B cell (primary cell): ENCODE measurements at regions not wholly inside any gene's neighbourhood (a gene's known extent, or its start where the extent isn't known, plus 50 kb on each side); places are given as distances from the start of the nearest gene placed in this dataset.

Experiments used
- ATAC-seq: fragments of 200-7000 bp; cut with Tn5 transposase; one replicate; pipeline ENCODE4 v1.10.0; 2021; ENCODE audit warnings: low read depth, mild to moderate bottlenecking, moderate number of reproducible peaks, moderate library complexity
- CTCF ChIA-PET: fragments of 350-600 bp; sonication (Branson Sonifier 250); formaldehyde crosslinking; loops from one replicate; lab custom pipeline; 2021; ENCODE audit warnings: antibody characterized with exemption, inconsistent platforms; lab: Charles Lee
- POLR2A ChIA-PET: fragments of 350-600 bp; sonication (Branson Sonifier 250); formaldehyde crosslinking; loops from one replicate; lab custom pipeline; 2021; ENCODE audit warnings: antibody characterized with exemption; lab: Charles Lee
- DNase-seq: peaks from one replicate; pipeline ENCODE4 v3.0.0; 2013
- H2AFZ ChIP-seq: 2 replicates; pipeline ENCODE4 v1.6.1; 2012; ENCODE audit warnings: mild to moderate bottlenecking, low read depth, low read length; ENCODE audit not compliant: insufficient read depth, poor library complexity, severe bottlenecking
- H3K27ac ChIP-seq, 2 donors: 1 replicate in 1 of 2; 2 replicates in 1 of 2; pipeline ENCODE4 v1.5.1; 2012 to 2013; ENCODE audit warnings: low read length in 2 of 2, mild to moderate bottlenecking in 2 of 2, moderate library complexity in 1 of 2
- H3K27me3 ChIP-seq, 4 experiments: fragments of 200-600 bp in 1 of 4; sonication (generic) in 1 of 4; replicated peaks in 1 of 4; 1 replicate in 2 of 4; 2 replicates in 2 of 4; pipeline versions ENCODE4 v1.6.1 to v1.7.0; 2013 to 2016; ENCODE audit warnings: low read length in 3 of 4, mild to moderate bottlenecking in 2 of 4, mixed read lengths in 1 of 4, moderate library complexity in 1 of 4; ENCODE audit not compliant: insufficient read depth in 4 of 4, control insufficient read depth in 3 of 4; ENCODE audit errors: control extremely low read depth in 1 of 4
- H3K36me3 ChIP-seq, 2 experiments: replicated peaks in 1 of 2; 1 replicate in 1 of 2; 2 replicates in 1 of 2; pipeline versions ENCODE4 v1.6.1 to v1.7.1; 2013; ENCODE audit warnings: low read length in 1 of 2; ENCODE audit not compliant: insufficient read depth in 2 of 2, control insufficient read depth in 1 of 2; ENCODE audit errors: control extremely low read depth in 1 of 2, extremely low read depth in 1 of 2
- H3K4me1 ChIP-seq, 2 donors: fragments of 200-600 bp in 1 of 2; sonication (generic) in 1 of 2; 1 replicate in 1 of 2; 2 replicates in 1 of 2; pipeline versions ENCODE4 v1.5.1 to v1.6.1; 2013 to 2017; ENCODE audit warnings: low read length in 2 of 2; ENCODE audit not compliant: control insufficient read depth in 2 of 2, insufficient read depth in 2 of 2
- H3K4me2 ChIP-seq: replicated peaks from 2 replicates; pipeline ENCODE3; 2012; ENCODE audit warnings: mild to moderate bottlenecking, low read depth, low read length; ENCODE audit not compliant: poor library complexity, severe bottlenecking
- H3K4me3 ChIP-seq, 5 experiments: fragments of 200-600 bp in 1 of 5; sonication (generic) in 1 of 5; 1 replicate in 3 of 5; 2 replicates in 2 of 5; pipeline versions ENCODE4 v1.5.1 to v1.7.0; 2011 to 2016; ENCODE audit warnings: low read length in 4 of 5, mild to moderate bottlenecking in 4 of 5, low read depth in 2 of 5, control low read depth in 1 of 5, moderate library complexity in 1 of 5; ENCODE audit not compliant: insufficient read depth in 1 of 5; ENCODE audit errors: control extremely low read depth in 1 of 5, extremely low read depth in 1 of 5
- H3K79me2 ChIP-seq: fragments of 200-600 bp; sonication (generic); one replicate; pipeline ENCODE4 v1.6.0; 2016; ENCODE audit warnings: low read length; ENCODE audit not compliant: control insufficient read depth, insufficient read depth
- H3K9ac ChIP-seq: fragments of 200-600 bp; sonication (generic); 2 replicates; pipeline ENCODE4 v1.6.1; 2017; ENCODE audit warnings: mild to moderate bottlenecking, low read length, moderate library complexity
- H3K9me3 ChIP-seq, 3 donors: one replicate each; pipeline versions ENCODE4 v1.6.1 to v1.7.1; 2013; ENCODE audit warnings: low read length in 2 of 3; ENCODE audit not compliant: control insufficient read depth in 2 of 3, insufficient read depth in 1 of 3; ENCODE audit errors: control extremely low read depth in 1 of 3
- H4K20me1 ChIP-seq: 2 replicates; pipeline ENCODE4 v1.6.0; 2012; ENCODE audit warnings: mild to moderate bottlenecking, low read length; ENCODE audit not compliant: insufficient read depth, control insufficient read depth, poor library complexity, severe bottlenecking
- H3K27ac Mint-ChIP-seq: one replicate; pipeline ENCODE4 v1.8.0; 2021; ENCODE audit warnings: mixed read lengths
- H3K27me3 Mint-ChIP-seq: one replicate; pipeline ENCODE4 v1.8.0; 2021; ENCODE audit warnings: mixed read lengths
- H3K4me1 Mint-ChIP-seq: one replicate; pipeline ENCODE4 v1.8.0; 2021; ENCODE audit warnings: mixed read lengths
- H3K4me3 Mint-ChIP-seq: one replicate; pipeline ENCODE4 v1.8.0; 2021; ENCODE audit warnings: mixed read lengths
- H3K9me3 Mint-ChIP-seq: one replicate; pipeline ENCODE4 v1.8.0; 2022; ENCODE audit warnings: mixed read lengths; ENCODE audit not compliant: insufficient read depth
- EZH2 ChIP-seq: IDR thresholded peaks from 2 replicates; pipeline ENCODE4 v1.6.1; 2012; ENCODE audit warnings: borderline replicate concordance, low read depth, mild to moderate bottlenecking, moderate library complexity, low read length; ENCODE audit not compliant: insufficient read depth, poor library complexity, severe bottlenecking
- WGBS: methylation state at CpG from one replicate; pipeline ENCODE4 v1.1.5; 2013; ENCODE audit warnings: missing lambda C conversion rate; ENCODE audit not compliant: insufficient coverage; 5-methylcytosine and 5-hydroxymethylcytosine counted together
- intact Hi-C: fragments of 100-400 bp; cut with micrococcal nuclease; formaldehyde crosslinking; loops from one replicate; pipeline ENCODE4 v1.10.0; 2022
- TF ChIP-seq, protein P1 (sequence below): fragments of 200-600 bp; IDR thresholded peaks from one replicate; pipeline ENCODE4 v1.8.0; 2022; ENCODE audit warnings: antibody characterized with exemption, mild to moderate bottlenecking

DNA sequence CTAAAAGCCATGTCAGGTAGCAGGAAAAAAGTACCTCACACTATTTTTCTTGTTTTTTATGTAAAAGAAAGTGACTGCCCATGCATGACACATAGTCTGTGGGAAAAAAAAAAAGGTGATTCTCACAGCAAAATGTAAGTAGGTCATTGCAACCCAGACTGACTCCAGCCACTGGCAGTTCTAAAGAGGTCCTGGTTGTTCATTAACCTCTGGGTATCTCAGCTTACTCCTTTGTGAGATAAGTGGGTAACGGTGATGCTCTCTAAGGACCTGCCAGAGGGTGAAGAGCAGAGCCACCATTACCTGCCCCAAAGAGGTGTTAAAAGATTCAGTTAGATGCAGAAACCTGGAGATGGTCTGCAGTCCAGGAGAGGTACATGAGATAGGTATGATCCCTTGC lies 531.9 kb downstream of the GRIN2A start:
- CTCF ChIA-PET, result no interaction called here
- H3K4me2 ChIP-seq, result no peak overlapping the region
- no peak overlapping the region for H3K27ac ChIP-seq
- 86% methylated on average over 1 of the region's 1 CpG for WGBS
- POLR2A ChIA-PET, result no interaction called here
- no peak for TF ChIP-seq EZH2
- TF ChIP-seq, protein P1, sequence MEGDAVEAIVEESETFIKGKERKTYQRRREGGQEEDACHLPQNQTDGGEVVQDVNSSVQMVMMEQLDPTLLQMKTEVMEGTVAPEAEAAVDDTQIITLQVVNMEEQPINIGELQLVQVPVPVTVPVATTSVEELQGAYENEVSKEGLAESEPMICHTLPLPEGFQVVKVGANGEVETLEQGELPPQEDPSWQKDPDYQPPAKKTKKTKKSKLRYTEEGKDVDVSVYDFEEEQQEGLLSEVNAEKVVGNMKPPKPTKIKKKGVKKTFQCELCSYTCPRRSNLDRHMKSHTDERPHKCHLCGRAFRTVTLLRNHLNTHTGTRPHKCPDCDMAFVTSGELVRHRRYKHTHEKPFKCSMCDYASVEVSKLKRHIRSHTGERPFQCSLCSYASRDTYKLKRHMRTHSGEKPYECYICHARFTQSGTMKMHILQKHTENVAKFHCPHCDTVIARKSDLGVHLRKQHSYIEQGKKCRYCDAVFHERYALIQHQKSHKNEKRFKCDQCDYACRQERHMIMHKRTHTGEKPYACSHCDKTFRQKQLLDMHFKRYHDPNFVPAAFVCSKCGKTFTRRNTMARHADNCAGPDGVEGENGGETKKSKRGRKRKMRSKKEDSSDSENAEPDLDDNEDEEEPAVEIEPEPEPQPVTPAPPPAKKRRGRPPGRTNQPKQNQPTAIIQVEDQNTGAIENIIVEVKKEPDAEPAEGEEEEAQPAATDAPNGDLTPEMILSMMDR, result no peak
- Mint-ChIP-seq H3K27me3 (peaks cover 21% of the 10 kb centered on the region), H3K27ac (no peak overlapping the region), H3K4me1 (no peaks in the 10 kb centered on the region), H3K9me3 (no peaks in the 10 kb centered on the region), H3K4me3 (no peak overlapping the region)
- H3K9ac ChIP-seq, result no peak overlapping the region
- H3K9me3 ChIP-seq, result no peaks in the 10 kb centered on the region
- no peaks in the 10 kb centered on the region for H3K36me3 ChIP-seq
- H4K20me1 ChIP-seq, result no peaks in the 10 kb centered on the region
- H2AFZ ChIP-seq, result no peak overlapping the region
- H3K27me3 ChIP-seq, result peaks cover 0 to 6% (median 0%) of the 10 kb centered on the region in 4 experiments
- intact Hi-C loops, result no loop called here
- DNase-seq, result no peak
- no peaks in the 10 kb centered on the region for H3K4me1 ChIP-seq
- no peak for ATAC-seq
- H3K4me3 ChIP-seq, result no peak overlapping the region
- no peaks in the 10 kb centered on the region for H3K79me2 ChIP-seq

DNA sequence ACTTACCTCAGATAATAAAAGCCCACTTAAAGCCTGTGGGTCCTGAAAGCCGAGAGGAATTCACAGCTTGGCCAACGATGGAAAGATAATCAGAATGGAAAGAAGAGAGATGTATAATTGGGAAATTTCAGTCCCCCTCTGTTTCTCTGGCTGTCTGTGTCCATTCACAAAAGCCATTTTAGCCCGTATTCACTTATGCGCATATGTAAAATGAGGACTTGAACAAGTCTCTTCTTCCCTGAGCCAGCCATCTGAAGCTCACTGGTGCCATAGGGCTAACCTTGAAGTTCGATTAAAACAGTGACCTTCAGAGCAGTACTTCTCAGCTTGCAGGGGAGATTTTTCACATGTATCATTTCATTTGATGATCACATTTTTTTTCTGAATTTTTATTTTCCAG lies 527.2 kb downstream of the GRIN2A start:
- peaks cover 0 to 9% (median 0%) of the 10 kb centered on the region in 4 experiments for H3K27me3 ChIP-seq

More for the DNA sequence above, 527.2 kb downstream of the GRIN2A start:
- Histone ChIP-seq H3K4me2 (no peak overlapping the region), H3K4me3 (no peak overlapping the region), H2AFZ (no peak overlapping the region), H3K9me3 (no peaks in the 10 kb centered on the region), H3K79me2 (no peaks in the 10 kb centered on the region), H3K9ac (no peak overlapping the region), H4K20me1 (no peaks in the 10 kb centered on the region), H3K36me3 (no peaks in the 10 kb centered on the region), H3K27ac (no peak overlapping the region), H3K4me1 (no peaks in the 10 kb centered on the region)
- no peak for DNase-seq
- TF ChIP-seq EZH2, result no peak
- TF ChIP-seq, protein P1, result no peak
- ATAC-seq, result no peak
- ChIA-PET CTCF (no interaction called here), POLR2A (no interaction called here)
- Mint-ChIP-seq H3K27ac (no peak overlapping the region), H3K9me3 (peaks cover 2% of the 10 kb centered on the region), H3K27me3 (peaks cover 32% of the 10 kb centered on the region), H3K4me1 (no peaks in the 10 kb centered on the region), H3K4me3 (no peak overlapping the region)
- intact Hi-C loops, result no loop called here
- 94% methylated on average over 3 of the region's 5 CpGs for WGBS
